ENCODE measurements at regions not wholly inside any gene's neighbourhood (a gene's known extent, or its start where the extent isn't known, plus 50 kb on each side); places are given as distances from the start of the nearest gene placed in this dataset.

DNA sequence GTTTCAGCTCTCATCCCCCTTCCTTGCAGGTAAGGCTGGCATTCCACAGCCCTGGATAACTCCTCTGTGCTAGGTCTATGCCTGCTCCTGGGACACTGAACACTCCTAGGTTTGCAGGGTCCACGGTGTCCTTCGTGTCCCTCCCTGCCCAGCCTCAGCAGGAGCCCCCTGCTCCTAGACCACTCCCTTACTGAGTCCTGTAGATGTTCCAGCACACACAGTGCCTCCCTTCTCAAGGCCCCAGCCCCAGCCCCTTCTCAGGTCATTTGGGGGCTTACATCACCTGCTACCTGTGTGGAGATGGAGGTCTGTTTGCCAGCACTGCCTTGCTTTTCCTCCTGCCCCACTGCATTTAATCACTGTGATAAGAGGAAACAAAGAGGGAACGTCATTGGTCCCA lies 146.4 kb upstream of the TNP1 start (continued):
- TF ChIP-seq, protein P1, sequence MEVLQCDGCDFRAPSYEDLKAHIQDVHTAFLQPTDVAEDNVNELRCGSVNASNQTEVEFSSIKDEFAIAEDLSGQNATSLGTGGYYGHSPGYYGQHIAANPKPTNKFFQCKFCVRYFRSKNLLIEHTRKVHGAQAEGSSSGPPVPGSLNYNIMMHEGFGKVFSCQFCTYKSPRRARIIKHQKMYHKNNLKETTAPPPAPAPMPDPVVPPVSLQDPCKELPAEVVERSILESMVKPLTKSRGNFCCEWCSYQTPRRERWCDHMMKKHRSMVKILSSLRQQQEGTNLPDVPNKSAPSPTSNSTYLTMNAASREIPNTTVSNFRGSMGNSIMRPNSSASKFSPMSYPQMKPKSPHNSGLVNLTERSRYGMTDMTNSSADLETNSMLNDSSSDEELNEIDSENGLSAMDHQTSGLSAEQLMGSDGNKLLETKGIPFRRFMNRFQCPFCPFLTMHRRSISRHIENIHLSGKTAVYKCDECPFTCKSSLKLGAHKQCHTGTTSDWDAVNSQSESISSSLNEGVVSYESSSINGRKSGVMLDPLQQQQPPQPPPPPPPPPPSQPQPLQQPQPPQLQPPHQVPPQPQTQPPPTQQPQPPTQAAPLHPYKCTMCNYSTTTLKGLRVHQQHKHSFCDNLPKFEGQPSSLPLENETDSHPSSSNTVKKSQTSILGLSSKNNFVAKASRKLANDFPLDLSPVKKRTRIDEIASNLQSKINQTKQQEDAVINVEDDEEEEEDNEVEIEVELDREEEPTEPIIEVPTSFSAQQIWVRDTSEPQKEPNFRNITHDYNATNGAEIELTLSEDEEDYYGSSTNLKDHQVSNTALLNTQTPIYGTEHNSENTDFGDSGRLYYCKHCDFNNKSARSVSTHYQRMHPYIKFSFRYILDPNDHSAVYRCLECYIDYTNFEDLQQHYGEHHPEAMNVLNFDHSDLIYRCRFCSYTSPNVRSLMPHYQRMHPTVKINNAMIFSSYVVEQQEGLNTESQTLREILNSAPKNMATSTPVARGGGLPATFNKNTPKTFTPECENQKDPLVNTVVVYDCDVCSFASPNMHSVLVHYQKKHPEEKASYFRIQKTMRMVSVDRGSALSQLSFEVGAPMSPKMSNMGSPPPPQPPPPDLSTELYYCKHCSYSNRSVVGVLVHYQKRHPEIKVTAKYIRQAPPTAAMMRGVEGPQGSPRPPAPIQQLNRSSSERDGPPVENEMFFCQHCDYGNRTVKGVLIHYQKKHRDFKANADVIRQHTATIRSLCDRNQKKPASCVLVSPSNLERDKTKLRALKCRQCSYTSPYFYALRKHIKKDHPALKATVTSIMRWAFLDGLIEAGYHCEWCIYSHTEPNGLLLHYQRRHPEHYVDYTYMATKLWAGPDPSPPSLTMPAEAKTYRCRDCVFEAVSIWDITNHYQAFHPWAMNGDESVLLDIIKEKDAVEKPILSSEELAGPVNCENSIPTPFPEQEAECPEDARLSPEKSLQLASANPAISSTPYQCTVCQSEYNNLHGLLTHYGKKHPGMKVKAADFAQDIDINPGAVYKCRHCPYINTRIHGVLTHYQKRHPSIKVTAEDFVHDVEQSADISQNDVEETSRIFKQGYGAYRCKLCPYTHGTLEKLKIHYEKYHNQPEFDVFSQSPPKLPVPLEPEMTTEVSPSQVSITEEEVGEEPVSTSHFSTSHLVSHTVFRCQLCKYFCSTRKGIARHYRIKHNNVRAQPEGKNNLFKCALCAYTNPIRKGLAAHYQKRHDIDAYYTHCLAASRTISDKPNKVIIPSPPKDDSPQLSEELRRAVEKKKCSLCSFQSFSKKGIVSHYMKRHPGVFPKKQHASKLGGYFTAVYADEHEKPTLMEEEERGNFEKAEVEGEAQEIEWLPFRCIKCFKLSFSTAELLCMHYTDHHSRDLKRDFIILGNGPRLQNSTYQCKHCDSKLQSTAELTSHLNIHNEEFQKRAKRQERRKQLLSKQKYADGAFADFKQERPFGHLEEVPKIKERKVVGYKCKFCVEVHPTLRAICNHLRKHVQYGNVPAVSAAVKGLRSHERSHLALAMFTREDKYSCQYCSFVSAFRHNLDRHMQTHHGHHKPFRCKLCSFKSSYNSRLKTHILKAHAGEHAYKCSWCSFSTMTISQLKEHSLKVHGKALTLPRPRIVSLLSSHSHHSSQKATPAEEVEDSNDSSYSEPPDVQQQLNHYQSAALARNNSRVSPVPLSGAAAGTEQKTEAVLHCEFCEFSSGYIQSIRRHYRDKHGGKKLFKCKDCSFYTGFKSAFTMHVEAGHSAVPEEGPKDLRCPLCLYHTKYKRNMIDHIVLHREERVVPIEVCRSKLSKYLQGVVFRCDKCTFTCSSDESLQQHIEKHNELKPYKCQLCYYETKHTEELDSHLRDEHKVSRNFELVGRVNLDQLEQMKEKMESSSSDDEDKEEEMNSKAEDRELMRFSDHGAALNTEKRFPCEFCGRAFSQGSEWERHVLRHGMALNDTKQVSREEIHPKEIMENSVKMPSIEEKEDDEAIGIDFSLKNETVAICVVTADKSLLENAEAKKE (CRISPR knock-in tag; IDR thresholded peaks at IDR 0.05) = no peak
- TF ChIP-seq ZNF114 (CRISPR knock-in tag; IDR thresholded peaks at IDR 0.05) = no peak
- TF ChIP-seq EZH2 (IDR thresholded peaks at IDR 0.05; ENCODE audit: low read depth, unreplicated experiment) = no peak
- no peak for TF ChIP-seq JUNB (IDR thresholded peaks at IDR 0.05; ENCODE audit: unreplicated experiment)
- TF ChIP-seq, protein P2, sequence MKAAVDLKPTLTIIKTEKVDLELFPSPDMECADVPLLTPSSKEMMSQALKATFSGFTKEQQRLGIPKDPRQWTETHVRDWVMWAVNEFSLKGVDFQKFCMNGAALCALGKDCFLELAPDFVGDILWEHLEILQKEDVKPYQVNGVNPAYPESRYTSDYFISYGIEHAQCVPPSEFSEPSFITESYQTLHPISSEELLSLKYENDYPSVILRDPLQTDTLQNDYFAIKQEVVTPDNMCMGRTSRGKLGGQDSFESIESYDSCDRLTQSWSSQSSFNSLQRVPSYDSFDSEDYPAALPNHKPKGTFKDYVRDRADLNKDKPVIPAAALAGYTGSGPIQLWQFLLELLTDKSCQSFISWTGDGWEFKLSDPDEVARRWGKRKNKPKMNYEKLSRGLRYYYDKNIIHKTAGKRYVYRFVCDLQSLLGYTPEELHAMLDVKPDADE (IDR thresholded peaks at IDR 0.05) = no peak

DNA sequence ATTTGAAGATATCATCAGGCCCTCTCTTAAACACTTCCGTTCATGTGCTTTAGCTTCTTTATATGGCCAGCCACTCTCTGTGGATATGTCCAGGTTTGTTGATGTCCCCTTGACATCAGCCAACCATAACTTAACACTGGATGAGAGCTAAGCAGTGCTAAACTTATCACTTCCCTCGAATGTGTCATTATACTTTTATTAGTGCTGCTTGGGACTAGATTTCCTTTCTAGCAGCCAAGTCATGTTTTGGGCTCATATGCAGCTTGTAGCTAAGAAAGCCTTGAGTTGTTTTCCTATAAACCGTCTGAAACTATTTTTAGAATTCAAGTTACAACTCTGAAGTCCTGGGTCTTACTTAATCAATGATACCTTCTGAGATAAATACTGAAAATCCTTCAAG lies 144.8 kb upstream of the TNP1 start:
- H3K36me3 ChIP-seq (ENCODE audit: insufficient read depth) = no peaks in the 10 kb centered on the region
- Mint-ChIP-seq H3K4me3 (no peak overlapping the region), H3K27me3 (ENCODE audit: insufficient read depth, low read depth, poor library complexity) (no peaks in the 10 kb centered on the region), H3K9me3 (no peaks in the 10 kb centered on the region), H3K36me3 (ENCODE audit: low read depth) (no peaks in the 10 kb centered on the region), H3K4me1 (peaks cover 7% of the 10 kb centered on the region; the same call in 2 of the 3 replicates), H3K27ac (no peak overlapping the region)
- TF ChIP-seq NANOG (IDR thresholded peaks at IDR 0.05; ENCODE audit: borderline replicate concordance) = no peak
- TF ChIP-seq ZNF331 (CRISPR knock-in tag; IDR thresholded peaks at IDR 0.05; ENCODE audit: low read depth) = no peak
- no peak for TF ChIP-seq STAT1 (IDR thresholded peaks at IDR 0.05; ENCODE audit: unreplicated experiment)
- no peak for TF ChIP-seq CREB1 (CRISPR knock-in tag; IDR thresholded peaks at IDR 0.05; ENCODE audit: low read depth)
- H2AFZ ChIP-seq = no peak overlapping the region
- peaks cover 1% of the 10 kb centered on the region for H3K9me2 ChIP-seq (ENCODE audit: insufficient read depth)
- no peaks in the 10 kb centered on the region for H3K4me1 ChIP-seq (ENCODE audit: insufficient read depth)
- ATAC-seq (no peak), DNase-seq (ENCODE audit: low spot score) (no peak)
- no peak overlapping the region for H3K4me2 ChIP-seq
- H4K20me1 ChIP-seq (replicated peaks; ENCODE audit: insufficient read depth) = no peaks in the 10 kb centered on the region
- H3F3A ChIP-seq (replicated peaks; ENCODE audit: low read depth) = no peaks in the 10 kb centered on the region
- no peak overlapping the region for H3K4me3 ChIP-seq
- H3K27ac ChIP-seq (ENCODE audit: low read depth) = no peak overlapping the region
- no peaks in the 10 kb centered on the region for H3K79me2 ChIP-seq (replicated peaks; ENCODE audit: insufficient read depth)
- H3K27me3 ChIP-seq (ENCODE audit: insufficient read depth) = no peaks in the 10 kb centered on the region
